ENCODE measurements at regions not wholly inside any gene's neighbourhood (a gene's known extent, or its start where the extent isn't known, plus 50 kb on each side); places are given as distances from the start of the nearest gene placed in this dataset.

DNA sequence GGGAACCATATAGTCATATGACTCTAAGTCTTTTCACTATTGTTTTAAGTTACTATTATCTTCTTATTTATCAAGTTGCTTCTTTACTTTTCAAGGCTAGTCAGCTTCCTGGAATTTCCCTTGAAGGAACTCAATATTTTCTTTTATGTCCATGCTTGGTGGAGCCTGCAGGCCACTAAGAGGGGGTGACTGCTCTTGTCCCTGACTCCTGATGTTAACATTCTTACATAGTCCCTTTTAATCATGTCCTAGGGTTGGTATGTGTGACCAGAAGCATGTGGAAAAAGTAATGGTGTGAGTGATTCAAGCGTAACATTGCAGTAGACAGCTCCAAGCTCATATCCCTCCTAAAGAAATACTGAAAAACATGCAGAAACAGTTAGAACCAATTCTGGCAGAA is 1536.2 kb upstream of the CDH9 start (continued):
- no peak for TF ChIP-seq CHD7 (IDR thresholded peaks at IDR 0.05; ENCODE audit: insufficient replicate concordance, low read length)
- no peak for TF ChIP-seq SIRT6 (IDR thresholded peaks at IDR 0.05; ENCODE audit: low read length)
- no peak for TF ChIP-seq TAF7 (optimal IDR thresholded peaks at IDR 0.05; ENCODE audit: borderline replicate concordance, low read depth, low read length)
- no peak for TF ChIP-seq CHD2 (IDR thresholded peaks at IDR 0.05; ENCODE audit: low read length)
- no peak for TF ChIP-seq EGR1 (IDR thresholded peaks at IDR 0.05; ENCODE audit: borderline replicate concordance, low read depth, low read length)
- no peak for TF ChIP-seq SIX5 (IDR thresholded peaks at IDR 0.05; ENCODE audit: low read depth, low read length)
- TF ChIP-seq RAD21 (IDR thresholded peaks at IDR 0.05 in 1 of 2, conservative IDR thresholded peaks at IDR 0.05 in 1 of 2; ENCODE audit: low read depth in 2 of 2, low read length in 2 of 2): no peak

Measured in H1 (cell line).